ENCODE measurements at regions not wholly inside any gene's neighbourhood (a gene's known extent, or its start where the extent isn't known, plus 50 kb on each side); places are given as distances from the start of the nearest gene placed in this dataset.
"Not testable (repeated sequence)": the region's sequence is repeated elsewhere in the genome, so short reads cannot be mapped to it uniquely, and the experiment has no call there.

GRCh38 chr13:24617256-24618010 lies 62.8 kb upstream of the ATP12A start:
- peak in 1 of 56 donors; percentile 20 for DNase-seq

- no peak for DNase-seq
Measured at GRCh38 chr13:24618011-24618955, 61.9 kb upstream of the ATP12A start.

GRCh38 chr13:24619282-24619681 lies 60.9 kb upstream of the ATP12A start:
- DNase-seq: no peak

GRCh38 chr13:24622481-24623148 lies 57.6 kb upstream of the ATP12A start:
- not testable (repeated sequence) for DNase-seq

GRCh38 chr13:24623149-24623665 lies 57.0 kb upstream of the ATP12A start:
- DNase-seq: no peak

GRCh38 chr13:24624363-24624762 lies 55.8 kb upstream of the ATP12A start:
- no peak for DNase-seq

- no peak for DNase-seq
Measured at GRCh38 chr13:24624801-24625231, 55.4 kb upstream of the ATP12A start.

GRCh38 chr13:24625331-24625731 lies 54.9 kb upstream of the ATP12A start:
- DNase-seq: no peak

- no peak for DNase-seq
Measured at GRCh38 chr13:24625870-24626849, 54.0 kb upstream of the ATP12A start.

GRCh38 chr13:24627090-24627714 lies 53.0 kb upstream of the ATP12A start:
- DNase-seq: peak in 4 of 56 donors; percentile 2 to 31 (median 6)

GRCh38 chr13:24627946-24628345 lies 52.3 kb upstream of the ATP12A start:
- DNase-seq: no peak

GRCh38 chr13:24629320-24629719 lies 50.9 kb upstream of the ATP12A start:
- DNase-seq: no peak

GRCh38 chr13:24630121-24630520 lies 50.1 kb upstream of the ATP12A start:
- no peak for DNase-seq

Data from nucleus accumbens (tissue), 56 donors.